Hepatocyte (in vitro differentiated cells): ENCODE measurements at regions not wholly inside any gene's neighbourhood (a gene's known extent, or its start where the extent isn't known, plus 50 kb on each side); places are given as distances from the start of the nearest gene placed in this dataset.

ENCODE experiments used
- DNase-seq: peaks from one replicate; pipeline ENCODE4 v3.0.0-alpha.2; 2016; ENCODE audit warnings: low spot score
- H2AFZ ChIP-seq: fragments of 200-600 bp; sonication (generic); 2 replicates; pipeline ENCODE4 v1.6.0; 2016; ENCODE audit warnings: antibody characterized with exemption, mild to moderate bottlenecking
- H3K27ac ChIP-seq: fragments of 200-600 bp; sonication (generic); 2 replicates; pipeline ENCODE4 v1.5.1; 2016; ENCODE audit warnings: mild to moderate bottlenecking
- H3K27me3 ChIP-seq: fragments of 200-600 bp; sonication (generic); 2 replicates; pipeline ENCODE4 v1.6.1; 2016
- H3K36me3 ChIP-seq: fragments of 200-600 bp; sonication (generic); replicated peaks from 2 replicates; pipeline ENCODE4 v1.5.1; 2016; ENCODE audit warnings: low read depth; ENCODE audit not compliant: insufficient read depth
- H3K4me1 ChIP-seq: fragments of 200-600 bp; sonication (generic); 2 replicates; pipeline ENCODE4 v1.5.1; 2016; ENCODE audit warnings: mild to moderate bottlenecking, moderate library complexity; ENCODE audit not compliant: insufficient read depth
- H3K4me2 ChIP-seq: fragments of 200-600 bp; sonication (generic); 2 replicates; pipeline ENCODE4 v1.6.0; 2016
- H3K4me3 ChIP-seq: fragments of 200-600 bp; sonication (generic); 2 replicates; pipeline ENCODE4 v1.5.1; 2016; ENCODE audit warnings: mild to moderate bottlenecking
- H3K79me2 ChIP-seq: fragments of 200-600 bp; sonication (generic); 2 replicates; pipeline ENCODE4 v1.6.0; 2017; ENCODE audit warnings: mild to moderate bottlenecking
- H3K9me2 ChIP-seq: fragments of 200-600 bp; sonication (generic); replicated peaks from 2 replicates; pipeline ENCODE4 v1.6.0; 2017; ENCODE audit warnings: mild to moderate bottlenecking; ENCODE audit not compliant: insufficient read depth
- H3K9me3 ChIP-seq: fragments of 200-600 bp; sonication (generic); 2 replicates; pipeline ENCODE4 v1.5.1; 2016; ENCODE audit warnings: low read depth, mild to moderate bottlenecking
- H4K20me1 ChIP-seq: fragments of 200-600 bp; sonication (generic); 2 replicates; pipeline ENCODE4 v1.6.0; 2016; ENCODE audit warnings: mild to moderate bottlenecking; ENCODE audit not compliant: insufficient read depth, poor library complexity, severe bottlenecking
- CTCF ChIP-seq: fragments of 200-600 bp; sonication (generic); IDR thresholded peaks from 2 replicates; pipeline ENCODE4 v1.5.1; 2016; ENCODE audit warnings: antibody characterized with exemption, mild to moderate bottlenecking; ENCODE audit not compliant: poor library complexity
- EZH2 ChIP-seq: fragments of 200-600 bp; sonication (generic); IDR thresholded peaks from 2 replicates; pipeline ENCODE4 v1.6.1; 2016; ENCODE audit warnings: antibody characterized with exemption, mild to moderate bottlenecking, borderline replicate concordance
- EZH2phosphoT487 ChIP-seq: fragments of 200-600 bp; sonication (generic); IDR thresholded peaks from one replicate; pipeline ENCODE4 v1.6.1; 2018; ENCODE audit warnings: antibody characterized with exemption, mild to moderate bottlenecking, low read depth, moderate library complexity; ENCODE audit not compliant: unreplicated experiment, severe bottlenecking
- WGBS: methylation state at CpG from one replicate; pipeline ENCODE4 v1.1.6; 2016; ENCODE audit warnings: low lambda C conversion rate; ENCODE audit errors: missing lambda C conversion rate; 5-methylcytosine and 5-hydroxymethylcytosine counted together

GRCh38 chr14:49492151-49492550 lies 94.0 kb downstream of the RPS29 start:
- WGBS: 35% methylated on average over 3 of the region's 3 CpGs

GRCh38 chr14:49489341-49489740 lies 96.8 kb downstream of the RPS29 start:
- no peaks in the 10 kb centered on the region for H4K20me1 ChIP-seq
- H3K27ac ChIP-seq: no peak overlapping the region
- no peak for DNase-seq
- no peak overlapping the region for H3K4me2 ChIP-seq
- H3K27me3 ChIP-seq: peaks cover 9% of the 10 kb centered on the region
- H3K4me3 ChIP-seq: no peak overlapping the region
- no peaks in the 10 kb centered on the region for H3K4me1 ChIP-seq
- H3K36me3 ChIP-seq: no peaks in the 10 kb centered on the region
- no peaks in the 10 kb centered on the region for H3K9me2 ChIP-seq
- H3K79me2 ChIP-seq: no peaks in the 10 kb centered on the region
- TF ChIP-seq EZH2phosphoT487 (no peak), EZH2 (no peak), CTCF (no peak)
- H3K9me3 ChIP-seq: no peaks in the 10 kb centered on the region
- H2AFZ ChIP-seq: no peak overlapping the region

More at GRCh38 chr14:49492151-49492550, 94.0 kb downstream of the RPS29 start:
- no peak for TF ChIP-seq EZH2phosphoT487
- no peak for TF ChIP-seq CTCF
- TF ChIP-seq EZH2: no peak
- Histone ChIP-seq H3K9me2 (no peaks in the 10 kb centered on the region), H3K36me3 (no peaks in the 10 kb centered on the region), H3K79me2 (no peaks in the 10 kb centered on the region), H4K20me1 (no peaks in the 10 kb centered on the region), H3K4me2 (no peak overlapping the region), H3K27ac (no peak overlapping the region), H3K4me1 (no peaks in the 10 kb centered on the region), H2AFZ (no peak overlapping the region), H3K4me3 (no peak overlapping the region), H3K27me3 (peaks cover 4% of the 10 kb centered on the region), H3K9me3 (no peaks in the 10 kb centered on the region)
- DNase-seq: no peak

GRCh38 chr14:49487238-49487637 lies 98.9 kb downstream of the RPS29 start:
- TF ChIP-seq EZH2phosphoT487 (no peak), EZH2 (no peak), CTCF (no peak)
- Histone ChIP-seq H3K9me2 (no peaks in the 10 kb centered on the region), H3K27me3 (peaks cover 9% of the 10 kb centered on the region), H3K27ac (no peak overlapping the region), H3K36me3 (no peaks in the 10 kb centered on the region), H3K4me3 (no peak overlapping the region), H3K4me1 (no peaks in the 10 kb centered on the region), H4K20me1 (no peaks in the 10 kb centered on the region), H3K4me2 (no peak overlapping the region), H3K79me2 (no peaks in the 10 kb centered on the region), H3K9me3 (no peaks in the 10 kb centered on the region), H2AFZ (no peak overlapping the region)
- DNase-seq: no peak

GRCh38 chr14:49485290-49485689 lies 100.9 kb downstream of the RPS29 start:
- whole genome bisulfite sequencing: 68% methylated on average over 3 of the region's 3 CpGs
- no peak for DNase-seq
- H3K79me2 ChIP-seq: no peaks in the 10 kb centered on the region

More at GRCh38 chr14:49485290-49485689, 100.9 kb downstream of the RPS29 start:
- no peaks in the 10 kb centered on the region for H4K20me1 ChIP-seq
- TF ChIP-seq EZH2phosphoT487 (no peak), CTCF (no peak), EZH2 (no peak)
- H3K4me3 ChIP-seq: no peak overlapping the region
- no peaks in the 10 kb centered on the region for H3K4me1 ChIP-seq
- H3K27ac ChIP-seq: no peak overlapping the region
- H3K4me2 ChIP-seq: no peak overlapping the region
- peaks cover 9% of the 10 kb centered on the region for H3K27me3 ChIP-seq
- H3K9me2 ChIP-seq: no peaks in the 10 kb centered on the region
- H3K9me3 ChIP-seq: no peaks in the 10 kb centered on the region
- H3K36me3 ChIP-seq: no peaks in the 10 kb centered on the region
- H2AFZ ChIP-seq: no peak overlapping the region
